ENCODE measurements at regions not wholly inside any gene's neighbourhood (a gene's known extent, or its start where the extent isn't known, plus 50 kb on each side); places are given as distances from the start of the nearest gene placed in this dataset.

DNA sequence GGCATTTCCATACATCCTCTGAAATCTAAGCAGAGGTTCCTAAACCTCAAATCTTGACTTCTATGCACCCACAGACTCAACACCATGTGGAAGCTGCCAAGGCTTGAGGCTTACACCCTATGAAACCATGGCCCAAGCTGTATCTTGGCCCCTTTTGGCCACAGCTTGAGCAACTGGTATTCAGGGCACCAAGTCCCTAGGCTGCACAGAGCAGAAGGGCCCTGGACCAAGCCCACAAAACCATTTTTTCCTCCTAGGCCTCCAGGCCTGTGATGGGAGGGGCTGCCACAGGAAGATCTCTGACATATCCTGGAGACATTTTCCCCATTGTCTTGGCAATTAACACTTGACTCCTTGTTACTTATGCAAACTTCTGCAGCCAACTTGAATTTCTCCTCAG lies 54.4 kb upstream of the IL12A start:
- Histone ChIP-seq H3K9ac (ENCODE audit: low read length) (no peak overlapping the region), H3K4me2 (ENCODE audit: low read length) (no peak overlapping the region), H2AFZ (ENCODE audit: low read depth, low read length, poor library complexity, severe bottlenecking) (no peak overlapping the region), H3K79me2 (ENCODE audit: insufficient read depth, low read length) (no peaks in the 10 kb centered on the region), H3K9me3 (ENCODE audit: control insufficient read depth in 1 of 2, insufficient read depth in 1 of 2, low read depth in 1 of 2, low read length in 2 of 2) (peaks cover 0 to 6% of the 10 kb centered on the region in 2 experiments; a peak in 1 of 4 replicates), H3K36me3 (ENCODE audit: control insufficient read depth in 1 of 2, insufficient read depth in 2 of 2, low read length in 2 of 2) (no peaks in the 10 kb centered on the region), H3K4me3 (replicated peaks in 1 of 2; ENCODE audit: low read depth in 1 of 2, low read length in 2 of 2) (no peak overlapping the region), H3K9me2 (ENCODE audit: insufficient read depth) (no peaks in the 10 kb centered on the region), H4K20me1 (ENCODE audit: insufficient read depth) (no peaks in the 10 kb centered on the region), H3K4me1 (ENCODE audit: control insufficient read depth in 1 of 2, insufficient read depth in 2 of 2, low read length in 2 of 2) (peaks cover 0 to 8% of the 10 kb centered on the region in 2 experiments; a peak in 2 of 4 replicates), H3K27ac (ENCODE audit: low read depth, low read length) (no peak overlapping the region), H3K27me3 (ENCODE audit: insufficient read depth, low read length) (no peaks in the 10 kb centered on the region)
- ChIA-PET POLR2A (no interaction called here), RAD21 (ENCODE audit: low non-redundant PET in 1 of 2, low total read pairs in 2 of 2, uncharacterized antibody in 2 of 2, unreplicated experiment in 2 of 2) (no interaction called here), CTCF (no interaction called here)
- no peak for ATAC-seq
- DNase-seq (ENCODE audit: low read depth, low spot score) = no peak
- no peak for TF ChIP-seq CBX3 (IDR thresholded peaks at IDR 0.05; ENCODE audit: low read depth)
- TF ChIP-seq, protein P1, sequence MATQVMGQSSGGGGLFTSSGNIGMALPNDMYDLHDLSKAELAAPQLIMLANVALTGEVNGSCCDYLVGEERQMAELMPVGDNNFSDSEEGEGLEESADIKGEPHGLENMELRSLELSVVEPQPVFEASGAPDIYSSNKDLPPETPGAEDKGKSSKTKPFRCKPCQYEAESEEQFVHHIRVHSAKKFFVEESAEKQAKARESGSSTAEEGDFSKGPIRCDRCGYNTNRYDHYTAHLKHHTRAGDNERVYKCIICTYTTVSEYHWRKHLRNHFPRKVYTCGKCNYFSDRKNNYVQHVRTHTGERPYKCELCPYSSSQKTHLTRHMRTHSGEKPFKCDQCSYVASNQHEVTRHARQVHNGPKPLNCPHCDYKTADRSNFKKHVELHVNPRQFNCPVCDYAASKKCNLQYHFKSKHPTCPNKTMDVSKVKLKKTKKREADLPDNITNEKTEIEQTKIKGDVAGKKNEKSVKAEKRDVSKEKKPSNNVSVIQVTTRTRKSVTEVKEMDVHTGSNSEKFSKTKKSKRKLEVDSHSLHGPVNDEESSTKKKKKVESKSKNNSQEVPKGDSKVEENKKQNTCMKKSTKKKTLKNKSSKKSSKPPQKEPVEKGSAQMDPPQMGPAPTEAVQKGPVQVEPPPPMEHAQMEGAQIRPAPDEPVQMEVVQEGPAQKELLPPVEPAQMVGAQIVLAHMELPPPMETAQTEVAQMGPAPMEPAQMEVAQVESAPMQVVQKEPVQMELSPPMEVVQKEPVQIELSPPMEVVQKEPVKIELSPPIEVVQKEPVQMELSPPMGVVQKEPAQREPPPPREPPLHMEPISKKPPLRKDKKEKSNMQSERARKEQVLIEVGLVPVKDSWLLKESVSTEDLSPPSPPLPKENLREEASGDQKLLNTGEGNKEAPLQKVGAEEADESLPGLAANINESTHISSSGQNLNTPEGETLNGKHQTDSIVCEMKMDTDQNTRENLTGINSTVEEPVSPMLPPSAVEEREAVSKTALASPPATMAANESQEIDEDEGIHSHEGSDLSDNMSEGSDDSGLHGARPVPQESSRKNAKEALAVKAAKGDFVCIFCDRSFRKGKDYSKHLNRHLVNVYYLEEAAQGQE (IDR thresholded peaks at IDR 0.05; ENCODE audit: low read depth) = no peak
- TF ChIP-seq POLR2AphosphoS5 (IDR thresholded peaks at IDR 0.05; ENCODE audit: low read depth, low read length) = no peak
- TF ChIP-seq, protein P2, sequence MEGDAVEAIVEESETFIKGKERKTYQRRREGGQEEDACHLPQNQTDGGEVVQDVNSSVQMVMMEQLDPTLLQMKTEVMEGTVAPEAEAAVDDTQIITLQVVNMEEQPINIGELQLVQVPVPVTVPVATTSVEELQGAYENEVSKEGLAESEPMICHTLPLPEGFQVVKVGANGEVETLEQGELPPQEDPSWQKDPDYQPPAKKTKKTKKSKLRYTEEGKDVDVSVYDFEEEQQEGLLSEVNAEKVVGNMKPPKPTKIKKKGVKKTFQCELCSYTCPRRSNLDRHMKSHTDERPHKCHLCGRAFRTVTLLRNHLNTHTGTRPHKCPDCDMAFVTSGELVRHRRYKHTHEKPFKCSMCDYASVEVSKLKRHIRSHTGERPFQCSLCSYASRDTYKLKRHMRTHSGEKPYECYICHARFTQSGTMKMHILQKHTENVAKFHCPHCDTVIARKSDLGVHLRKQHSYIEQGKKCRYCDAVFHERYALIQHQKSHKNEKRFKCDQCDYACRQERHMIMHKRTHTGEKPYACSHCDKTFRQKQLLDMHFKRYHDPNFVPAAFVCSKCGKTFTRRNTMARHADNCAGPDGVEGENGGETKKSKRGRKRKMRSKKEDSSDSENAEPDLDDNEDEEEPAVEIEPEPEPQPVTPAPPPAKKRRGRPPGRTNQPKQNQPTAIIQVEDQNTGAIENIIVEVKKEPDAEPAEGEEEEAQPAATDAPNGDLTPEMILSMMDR (IDR thresholded peaks at IDR 0.05 in 2 of 3, conservative IDR thresholded peaks at IDR 0.05 in 1 of 3; ENCODE audit: borderline replicate concordance in 1 of 3, insufficient read depth in 1 of 3, low read depth in 2 of 3, low read length in 2 of 3) = no peak
- no peak for TF ChIP-seq ZNF274 (IDR thresholded peaks at IDR 0.05; ENCODE audit: low read depth, low read length)
- no peak for TF ChIP-seq SRF (IDR thresholded peaks at IDR 0.05; ENCODE audit: low read depth)
- TF ChIP-seq SP1 (IDR thresholded peaks at IDR 0.05; ENCODE audit: low read depth) = no peak
- no peak for TF ChIP-seq FOSL1 (IDR thresholded peaks at IDR 0.05; ENCODE audit: low read depth)
- no peak for TF ChIP-seq RAD21 (IDR thresholded peaks at IDR 0.05; ENCODE audit: low read depth)
- no peak for TF ChIP-seq POLR2A (IDR thresholded peaks at IDR 0.05; ENCODE audit: borderline replicate concordance, extremely low read depth, insufficient read depth, insufficient read length)
- TF ChIP-seq EZH2 (IDR thresholded peaks at IDR 0.05) = no peak
- TF ChIP-seq YY1 (IDR thresholded peaks at IDR 0.05; ENCODE audit: extremely low read depth, insufficient replicate concordance, low read depth, low read length) = no peak
- TF ChIP-seq CEBPB (IDR thresholded peaks at IDR 0.05; ENCODE audit: low read depth) = no peak
- no peak for TF ChIP-seq ELF1 (IDR thresholded peaks at IDR 0.05; ENCODE audit: borderline replicate concordance, low read depth)
- no peak for TF ChIP-seq ZFX (IDR thresholded peaks at IDR 0.05)
- no peak for TF ChIP-seq JUND (IDR thresholded peaks at IDR 0.05)
- no peak for TF ChIP-seq EGR1 (IDR thresholded peaks at IDR 0.05; ENCODE audit: low read depth)
- TF ChIP-seq, protein P3, sequence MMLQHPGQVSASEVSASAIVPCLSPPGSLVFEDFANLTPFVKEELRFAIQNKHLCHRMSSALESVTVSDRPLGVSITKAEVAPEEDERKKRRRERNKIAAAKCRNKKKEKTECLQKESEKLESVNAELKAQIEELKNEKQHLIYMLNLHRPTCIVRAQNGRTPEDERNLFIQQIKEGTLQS (IDR thresholded peaks at IDR 0.05) = no peak
- no TSS peak for BruUV-seq (replicated peaks)
- intact Hi-C loops (cut with micrococcal nuclease) = no loop called here

Data from HCT116 (cell line).